IMR-90 (cell line): ENCODE measurements at regions not wholly inside any gene's neighbourhood (a gene's known extent, or its start where the extent isn't known, plus 50 kb on each side); places are given as distances from the start of the nearest gene placed in this dataset.
A peak's percentile ranks its signal among the peaks of the same experiment; 100 is the strongest.

Source experiments
- ATAC-seq: fragments of 200-7000 bp; cut with Tn5 transposase; 2 replicates; pipeline ENCODE4 v1.9.1; 2020; ENCODE audit warnings: low read depth, mild to moderate bottlenecking, moderate library complexity
- BruUV-seq: library from RNA; stranded (reverse); fragments of 400-500 nt; replicated peaks from 2 replicates; lab custom pipeline; 2021; lab: Mats Ljungman, UMichigan
- CTCF ChIA-PET: fragments of 300-600 bp; formaldehyde crosslinking; extraction: SDS; loops from one replicate; lab custom pipeline; 2021; ENCODE audit warnings: antibody characterized with exemption; lab: Yijun Ruan, JAX
- POLR2A ChIA-PET: fragments of 300-600 bp; sonication (Branson Sonifier 250); formaldehyde crosslinking; loops from one replicate; lab custom pipeline; 2022; ENCODE audit warnings: antibody characterized with exemption; ENCODE audit not compliant: unreplicated experiment; lab: Charles Lee
- DNase-seq: peaks from one replicate; pipeline ENCODE4 v3.0.0; 2013
- H2AFZ ChIP-seq: replicated peaks from 2 replicates; pipeline ENCODE3; 2013; ENCODE audit warnings: low read length, mild to moderate bottlenecking; ENCODE audit not compliant: poor library complexity
- H2AK5ac ChIP-seq: 2 replicates; pipeline ENCODE4 v1.6.1; 2013; ENCODE audit warnings: low read depth, low read length, inconsistent platforms
- H2AK9ac ChIP-seq: replicated peaks from 2 replicates; pipeline ENCODE3; 2013; ENCODE audit warnings: mild to moderate bottlenecking, low read depth, low read length, moderate library complexity; ENCODE audit not compliant: poor library complexity
- H2BK120ac ChIP-seq: 2 replicates; pipeline ENCODE4 v1.6.1; 2013; ENCODE audit warnings: low read depth, low read length, inconsistent platforms
- H2BK15ac ChIP-seq: 3 replicates; pipeline ENCODE4 v1.6.1; 2013; ENCODE audit warnings: low read depth, low read length, inconsistent platforms
- H2BK20ac ChIP-seq: 2 replicates; pipeline ENCODE4 v1.6.1; 2013; ENCODE audit warnings: low read depth, mild to moderate bottlenecking, inconsistent platforms, low read length, moderate library complexity
- H2BK5ac ChIP-seq: 2 replicates; pipeline ENCODE4 v1.6.1; 2013; ENCODE audit warnings: mild to moderate bottlenecking, low read depth, low read length, inconsistent platforms; ENCODE audit not compliant: poor library complexity, severe bottlenecking
- H3K14ac ChIP-seq: replicated peaks from 2 replicates; pipeline ENCODE4 v1.6.1; 2013; ENCODE audit warnings: low read depth, low read length, inconsistent platforms
- H3K18ac ChIP-seq: 2 replicates; pipeline ENCODE4 v1.6.1; 2013; ENCODE audit warnings: low read depth, low read length, control low read depth
- H3K23ac ChIP-seq: 2 replicates; pipeline ENCODE4 v1.6.1; 2013; ENCODE audit warnings: low read depth, low read length, inconsistent platforms
- H3K27ac ChIP-seq: 2 replicates; pipeline ENCODE4 v1.5.1; 2013; ENCODE audit warnings: mild to moderate bottlenecking, control low read depth, low read length; ENCODE audit not compliant: insufficient read depth
- H3K27me3 ChIP-seq: 2 replicates; pipeline ENCODE4 v1.6.1; 2013; ENCODE audit warnings: low read length; ENCODE audit not compliant: control insufficient read depth, insufficient read depth
- H3K36me3 ChIP-seq: 2 replicates; pipeline ENCODE4 v1.6.1; 2013; ENCODE audit warnings: low read length, mixed read lengths; ENCODE audit not compliant: control insufficient read depth, insufficient read depth
- H3K4ac ChIP-seq: 2 replicates; pipeline ENCODE4 v1.6.1; 2013; ENCODE audit warnings: low read depth, low read length, inconsistent platforms
- H3K4me1 ChIP-seq: 2 replicates; pipeline ENCODE4 v1.6.1; 2013; ENCODE audit warnings: low read length, mixed read lengths; ENCODE audit not compliant: control insufficient read depth, insufficient read depth
- H3K4me2 ChIP-seq: 2 replicates; pipeline ENCODE4 v1.6.1; 2013; ENCODE audit warnings: low read depth, mild to moderate bottlenecking, control low read depth, low read length, moderate library complexity
- H3K4me3 ChIP-seq: 2 replicates; pipeline ENCODE4 v1.5.1; 2013; ENCODE audit warnings: low read depth, mild to moderate bottlenecking, control low read depth, low read length, moderate library complexity; ENCODE audit not compliant: insufficient read depth
- H3K56ac ChIP-seq: 2 replicates; pipeline ENCODE4 v1.6.1; 2013; ENCODE audit warnings: low read length, inconsistent platforms; ENCODE audit not compliant: insufficient read depth; ENCODE audit errors: extremely low read depth
- H3K79me1 ChIP-seq, 2 experiments: 2 replicates each; pipeline ENCODE4 v1.6.1; 2013; ENCODE audit warnings: low read length in 2 of 2, inconsistent platforms in 1 of 2, low read depth in 1 of 2
- H3K9ac ChIP-seq: 2 replicates; pipeline ENCODE4 v1.6.1; 2013; ENCODE audit warnings: low read depth, low read length, control low read depth
- H3K9me1 ChIP-seq: 2 replicates; pipeline ENCODE4 v1.6.1; 2013; ENCODE audit warnings: low read length, inconsistent platforms; ENCODE audit not compliant: insufficient read depth
- H3K9me3 ChIP-seq: 2 replicates; pipeline ENCODE4 v1.6.1; 2013; ENCODE audit warnings: low read length; ENCODE audit not compliant: control insufficient read depth, insufficient read depth
- H4K20me1 ChIP-seq: 2 replicates; pipeline ENCODE4 v1.6.1; 2013; ENCODE audit warnings: low read length, inconsistent platforms; ENCODE audit not compliant: insufficient read depth
- H4K5ac ChIP-seq: 2 replicates; pipeline ENCODE4 v1.6.1; 2013; ENCODE audit warnings: mild to moderate bottlenecking, low read depth, low read length, control low read depth
- H4K8ac ChIP-seq, 2 experiments: 2 replicates each; pipeline ENCODE4 v1.6.1; 2013; ENCODE audit warnings: low read depth in 2 of 2, low read length in 2 of 2, control low read depth in 1 of 2, inconsistent platforms in 1 of 2
- H4K91ac ChIP-seq: 2 replicates; pipeline ENCODE4 v1.6.1; 2013; ENCODE audit warnings: low read depth, low read length, inconsistent platforms; ENCODE audit not compliant: insufficient read depth
- MAFK ChIP-seq: IDR thresholded peaks from 2 replicates; pipeline ENCODE4 v1.6.1; 2012; ENCODE audit warnings: low read depth, low read length, improper control_type of control experiment
- SMC3 ChIP-seq: fragments of 150-350 bp; IDR thresholded peaks from 2 replicates; pipeline ENCODE4 v1.6.1; 2016; ENCODE audit warnings: low read depth, mild to moderate bottlenecking, antibody characterized with exemption, low read length, moderate library complexity
- WGBS, 2 experiments: methylation state at CpG; one replicate each; pipeline versions ENCODE4 v1.1.5 to v1.1.7; 2013; ENCODE audit warnings: missing lambda C conversion rate in 2 of 2; ENCODE audit not compliant: insufficient read length in 1 of 2; ENCODE audit errors: extremely low coverage in 2 of 2; 5-methylcytosine and 5-hydroxymethylcytosine counted together
- dilution Hi-C: fragments of 300-500 bp; cut with HindIII; formaldehyde crosslinking; loops from one replicate; pipeline ENCODE4 v1.14.3; 2018; ENCODE audit warnings: low sequenced_read_pairs; ENCODE audit not compliant: unreplicated experiment
- in situ Hi-C: fragments of 300-500 bp; cut with MboI; formaldehyde crosslinking; loops from 3 replicates; pipeline ENCODE4 v1.14.3; 2019; ENCODE audit warnings: low sequenced_read_pairs, inconsistent platforms, mixed read lengths
- intact Hi-C: fragments of 100-400 bp; cut with micrococcal nuclease; formaldehyde crosslinking; loops from 2 replicates; pipeline ENCODE4 v1.10.0; 2022

DNA sequence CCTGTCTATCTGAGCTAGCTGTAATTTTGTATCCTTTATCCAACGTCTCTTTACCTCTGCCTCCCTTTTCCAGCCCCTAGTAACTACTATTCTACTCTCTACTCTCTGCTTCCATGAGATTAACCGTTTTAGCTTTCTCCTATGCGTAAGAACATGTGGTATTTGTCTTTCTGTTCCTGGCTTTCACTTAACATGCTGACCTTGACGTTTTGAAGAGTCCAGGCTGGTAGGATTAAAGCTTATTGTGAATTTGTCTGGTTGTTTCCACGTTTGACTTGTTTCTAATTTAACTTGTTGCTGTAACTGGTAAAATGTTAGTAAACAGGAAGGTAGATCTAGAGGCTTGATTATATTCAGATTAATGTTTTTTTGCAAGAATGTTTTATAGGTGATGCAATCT is 385.3 kb downstream of the PSAT1 start:
- no peak overlapping the region for H3K14ac ChIP-seq
- no peak overlapping the region for H3K4me2 ChIP-seq
- H3K27me3 ChIP-seq = no peaks in the 10 kb centered on the region
- no peak overlapping the region; the same call in 1 of the 2 replicates for H3K18ac ChIP-seq
- H3K9me1 ChIP-seq = no peaks in the 10 kb centered on the region
- no peak overlapping the region for H3K27ac ChIP-seq
- no peaks in the 10 kb centered on the region for H3K79me1 ChIP-seq
- H4K8ac ChIP-seq = peak overlapping the region in 1 of 2 experiments; percentile 6; a peak in 1 of 4 replicates
- H3K9ac ChIP-seq = no peak overlapping the region
- no peak overlapping the region for H3K23ac ChIP-seq
- no peak overlapping the region for H2BK15ac ChIP-seq
- intact Hi-C loops (no loop called here), in situ Hi-C loops (no loop called here), dilution Hi-C loops (no loop called here)
- H2AK5ac ChIP-seq = no peak overlapping the region
- H3K9me3 ChIP-seq = no peaks in the 10 kb centered on the region
- H2AFZ ChIP-seq = no peak overlapping the region
- no peak for ATAC-seq
- no peak overlapping the region for H3K56ac ChIP-seq
- DNase-seq = peak; percentile 21
- H4K20me1 ChIP-seq = no peaks in the 10 kb centered on the region
- no peaks in the 10 kb centered on the region for H3K36me3 ChIP-seq
- no TSS peak for BruUV-seq
- H2BK20ac ChIP-seq = no peak overlapping the region
- CTCF ChIA-PET = no interaction called here
- H4K5ac ChIP-seq = no peak overlapping the region
- no peak overlapping the region for H3K4ac ChIP-seq
- H2BK120ac ChIP-seq = no peak overlapping the region
- no peak overlapping the region for H3K4me3 ChIP-seq
- 0% methylated on average over 1 of the region's 5 CpGs; no CpG with 5 or more reads in 1 of the 2 experiments for WGBS, 2 experiments
- POLR2A ChIA-PET = no interaction called here
- H2BK5ac ChIP-seq = no peak overlapping the region
- peak; percentile 25; the same call in 1 of the 2 replicates for TF ChIP-seq MAFK
- no peak for TF ChIP-seq SMC3
- no peak overlapping the region for H4K91ac ChIP-seq
- H2AK9ac ChIP-seq = no peak overlapping the region
- no peaks in the 10 kb centered on the region; the same call in 1 of the 2 replicates for H3K4me1 ChIP-seq
